Activated naive CD4-positive, alpha-beta T cell treated with anti-CD3 and anti-CD28 coated beads, Interleukin-2, amount 50 U/mL, for 72 hours (primary cell): ENCODE measurements at regions not wholly inside any gene's neighbourhood (a gene's known extent, or its start where the extent isn't known, plus 50 kb on each side); places are given as distances from the start of the nearest gene placed in this dataset.
A peak's percentile ranks its signal among the peaks of the same experiment; 100 is the strongest.

Experiments used
- ATAC-seq, 2 donors: fragments of 150-1000 bp; cut with Tn5 transposase; 2 replicates each; pipeline ENCODE4 v1.10.0; 2021; ENCODE audit warnings: mild to moderate bottlenecking in 2 of 2, moderate library complexity in 2 of 2
- DNase-seq, 2 donors: peaks; one replicate each; pipeline ENCODE4 v3.0.0; 2021 to 2022; ENCODE audit warnings: low spot score in 2 of 2
- H3K27ac Mint-ChIP-seq, 2 donors: one replicate each; pipeline ENCODE4 v1.8.0; 2022; ENCODE audit warnings: mild to moderate bottlenecking in 2 of 2, mixed read lengths in 2 of 2
- H3K36me3 Mint-ChIP-seq, 2 donors: one replicate each; pipeline ENCODE4 v1.8.0; 2022; ENCODE audit warnings: mixed read lengths in 2 of 2
- H3K9me3 Mint-ChIP-seq, 2 donors: one replicate each; pipeline ENCODE4 v1.8.0; 2022; ENCODE audit warnings: mixed read lengths in 2 of 2

GRCh38 chr16:85423631-85424030 lies 189.5 kb upstream of the GSE1 start:
- Mint-ChIP-seq H3K9me3 (no peaks in the 10 kb centered on the region), H3K36me3 (no peaks in the 10 kb centered on the region), H3K27ac (no peak overlapping the region)
- ATAC-seq, result no peak
- DNase-seq, result peak in 1 of 2 donors; percentile 48

GRCh38 chr16:85424260-85425073 lies 188.7 kb upstream of the GSE1 start:
- DNase-seq (peak; percentile 1 to 48), ATAC-seq (no peak)
- Mint-ChIP-seq H3K9me3 (no peaks in the 10 kb centered on the region), H3K36me3 (no peaks in the 10 kb centered on the region), H3K27ac (no peak overlapping the region)

GRCh38 chr16:85425074-85425662 lies 188.0 kb upstream of the GSE1 start:
- no peak overlapping the region for H3K27ac Mint-ChIP-seq
- no peaks in the 10 kb centered on the region for H3K9me3 Mint-ChIP-seq
- DNase-seq (peak; percentile 0 to 46), ATAC-seq (no peak)
- no peaks in the 10 kb centered on the region for H3K36me3 Mint-ChIP-seq

- Mint-ChIP-seq H3K36me3 (no peaks in the 10 kb centered on the region), H3K9me3 (no peaks in the 10 kb centered on the region), H3K27ac (no peak overlapping the region)
- ATAC-seq (no peak), DNase-seq (peak in 1 of 2 donors; percentile 0)
These were observed 186.3 kb upstream of the GSE1 start for GRCh38 chr16:85426806-85427205.

- Mint-ChIP-seq H3K27ac (no peak overlapping the region), H3K9me3 (no peaks in the 10 kb centered on the region), H3K36me3 (no peaks in the 10 kb centered on the region)
- ATAC-seq, result peak; percentile 71 to 72
- DNase-seq, result peak; percentile 52 to 55
These were observed 184.8 kb upstream of the GSE1 start for GRCh38 chr16:85428168-85428898.

- H3K9me3 Mint-ChIP-seq, result no peaks in the 10 kb centered on the region
- H3K36me3 Mint-ChIP-seq, result no peaks in the 10 kb centered on the region
- peak; percentile 2 to 52 for DNase-seq
- peak overlapping the region in 1 of 2 donors; percentile 47 for H3K27ac Mint-ChIP-seq
- ATAC-seq, result no peak
These were observed 184.0 kb upstream of the GSE1 start for GRCh38 chr16:85428899-85429775.

GRCh38 chr16:85429776-85430522 lies 183.2 kb upstream of the GSE1 start:
- Mint-ChIP-seq H3K9me3 (no peaks in the 10 kb centered on the region), H3K27ac (peak overlapping the region in 1 of 2 donors; percentile 47), H3K36me3 (no peaks in the 10 kb centered on the region)
- DNase-seq (peak; percentile 1 to 42), ATAC-seq (no peak)

- no peaks in the 10 kb centered on the region for H3K9me3 Mint-ChIP-seq
- ATAC-seq (no peak), DNase-seq (peak in 1 of 2 donors; percentile 37)
- no peaks in the 10 kb centered on the region for H3K36me3 Mint-ChIP-seq
- H3K27ac Mint-ChIP-seq, result no peak overlapping the region
These were observed 182.3 kb upstream of the GSE1 start for GRCh38 chr16:85430523-85431421.

- no peaks in the 10 kb centered on the region for H3K36me3 Mint-ChIP-seq
- DNase-seq, result peak in 1 of 2 donors; percentile 38
- H3K27ac Mint-ChIP-seq, result no peak overlapping the region
- ATAC-seq, result no peak
- no peaks in the 10 kb centered on the region for H3K9me3 Mint-ChIP-seq
These were observed 181.5 kb upstream of the GSE1 start for GRCh38 chr16:85431431-85432124.

GRCh38 chr16:85432606-85433005 lies 180.5 kb upstream of the GSE1 start:
- no peak overlapping the region for H3K27ac Mint-ChIP-seq
- H3K9me3 Mint-ChIP-seq, result no peaks in the 10 kb centered on the region
- ATAC-seq, result no peak
- no peak for DNase-seq
- no peaks in the 10 kb centered on the region for H3K36me3 Mint-ChIP-seq

GRCh38 chr16:85433477-85433876 lies 179.6 kb upstream of the GSE1 start:
- no peak for ATAC-seq
- no peaks in the 10 kb centered on the region for H3K36me3 Mint-ChIP-seq
- H3K9me3 Mint-ChIP-seq, result no peaks in the 10 kb centered on the region
- DNase-seq, result no peak
- peak overlapping the region in 1 of 2 donors; percentile 4 for H3K27ac Mint-ChIP-seq

GRCh38 chr16:85435286-85435685 lies 177.8 kb upstream of the GSE1 start:
- DNase-seq, result no peak
- Mint-ChIP-seq H3K27ac (no peak overlapping the region), H3K9me3 (no peaks in the 10 kb centered on the region), H3K36me3 (no peaks in the 10 kb centered on the region)
- ATAC-seq, result no peak

GRCh38 chr16:85435700-85436099 lies 177.4 kb upstream of the GSE1 start:
- H3K36me3 Mint-ChIP-seq, result no peaks in the 10 kb centered on the region
- H3K27ac Mint-ChIP-seq, result no peak overlapping the region
- ATAC-seq, result no peak
- DNase-seq, result no peak
- H3K9me3 Mint-ChIP-seq, result no peaks in the 10 kb centered on the region

- DNase-seq, result no peak
- no peaks in the 10 kb centered on the region for H3K36me3 Mint-ChIP-seq
- no peak overlapping the region for H3K27ac Mint-ChIP-seq
- no peak for ATAC-seq
- H3K9me3 Mint-ChIP-seq, result no peaks in the 10 kb centered on the region
These were observed 176.9 kb upstream of the GSE1 start for GRCh38 chr16:85436207-85436606.
